ENCODE measurements at regions not wholly inside any gene's neighbourhood (a gene's known extent, or its start where the extent isn't known, plus 50 kb on each side); places are given as distances from the start of the nearest gene placed in this dataset.

DNA sequence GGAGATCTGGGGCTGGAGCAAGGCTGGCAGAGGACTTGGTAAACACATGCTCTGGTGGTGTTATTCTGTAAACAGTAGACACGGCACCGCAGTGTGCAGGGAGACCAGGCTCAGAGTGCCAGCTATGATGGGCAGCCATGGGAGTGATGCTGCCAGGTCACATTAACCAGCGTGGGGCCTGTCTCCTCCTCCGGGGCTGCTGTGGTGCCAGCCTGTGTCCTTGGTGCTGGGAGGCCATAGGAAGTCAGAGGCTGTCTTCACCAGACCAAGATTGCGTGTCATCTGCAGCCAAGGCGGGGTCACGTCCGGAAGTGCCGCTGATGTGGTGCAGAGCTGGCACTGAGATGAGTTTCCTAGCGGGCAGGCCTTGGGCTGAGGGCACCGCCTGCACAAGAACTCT, 236.0 kb downstream of the GLRX3 start:
- no peak for DNase-seq

- DNase-seq = no peak
Measured at GRCh38 chr10:130372866-130373265, 236.7 kb downstream of the GLRX3 start.

DNA sequence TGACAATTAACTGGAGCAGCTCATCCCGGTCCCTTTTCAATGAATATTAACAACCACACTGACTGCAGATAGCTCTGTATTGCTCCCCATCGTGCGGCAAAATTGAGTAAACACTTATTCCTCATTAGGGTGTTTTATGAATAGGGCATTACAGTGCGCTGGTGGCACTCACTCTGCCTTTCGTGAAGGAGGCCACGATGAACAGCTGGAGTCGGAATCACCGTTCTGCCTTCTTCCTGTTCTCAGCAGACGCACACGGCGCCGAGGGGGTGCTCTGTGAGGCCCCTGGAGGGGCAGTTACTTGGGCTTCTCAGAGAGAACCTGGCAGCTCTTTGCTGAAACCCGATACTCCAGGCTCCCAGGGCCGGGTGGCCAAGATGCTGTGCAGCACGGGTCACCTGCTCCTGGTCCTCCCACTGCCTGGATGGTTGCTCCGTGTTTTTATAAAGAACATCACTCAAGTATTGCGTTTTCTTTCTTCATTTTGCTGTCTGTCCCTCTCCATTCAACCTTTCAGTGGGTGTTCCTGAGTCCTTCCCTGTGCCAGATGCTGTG, 241.9 kb downstream of the GLRX3 start:
- no peak for DNase-seq

DNA sequence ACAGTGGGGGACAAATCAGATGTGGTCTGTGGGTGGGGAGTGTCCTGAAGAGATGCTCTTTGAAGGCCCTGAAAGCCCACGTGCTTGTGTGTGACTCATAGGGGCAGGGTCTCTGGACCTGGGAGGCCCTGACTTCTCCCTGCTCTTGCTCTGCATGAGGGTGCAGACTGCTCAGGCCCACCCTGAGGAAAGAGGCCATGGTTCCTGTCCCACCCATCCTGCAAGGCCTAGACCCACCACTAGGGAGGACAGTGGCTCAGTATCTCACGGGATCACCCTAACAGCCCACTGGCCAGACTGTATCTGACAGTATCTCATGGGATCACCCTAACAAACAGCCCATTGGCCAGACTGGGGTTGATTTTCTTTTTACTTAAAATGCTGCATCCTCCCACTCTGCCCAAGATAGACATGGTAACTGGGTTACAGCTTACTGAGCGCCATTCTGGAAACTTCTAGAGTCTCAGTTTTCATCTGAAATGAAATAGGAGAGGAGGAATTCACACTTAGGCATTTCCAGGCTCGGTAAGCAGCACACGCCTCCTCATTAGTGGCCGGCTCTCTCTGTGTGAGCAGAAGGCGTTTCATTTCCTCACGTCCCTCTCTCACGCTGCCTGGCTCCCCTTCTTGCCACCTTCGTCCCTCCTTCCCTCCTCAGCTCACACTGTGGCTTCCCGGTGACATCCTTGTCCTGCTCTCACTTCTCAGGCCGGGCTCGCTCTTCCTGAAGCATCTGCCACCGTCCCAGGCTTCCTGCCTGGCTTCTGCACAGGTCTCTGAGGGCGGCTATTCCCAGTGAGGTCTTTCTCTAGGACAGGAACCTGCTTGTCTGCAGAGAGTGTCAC, 242.6 kb downstream of the GLRX3 start:
- no peak for DNase-seq

GRCh38 chr10:130380056-130380455, 243.9 kb downstream of the GLRX3 start:
- no peak for DNase-seq

GRCh38 chr10:130382031-130382430, 245.8 kb downstream of the GLRX3 start:
- no peak for DNase-seq

DNA sequence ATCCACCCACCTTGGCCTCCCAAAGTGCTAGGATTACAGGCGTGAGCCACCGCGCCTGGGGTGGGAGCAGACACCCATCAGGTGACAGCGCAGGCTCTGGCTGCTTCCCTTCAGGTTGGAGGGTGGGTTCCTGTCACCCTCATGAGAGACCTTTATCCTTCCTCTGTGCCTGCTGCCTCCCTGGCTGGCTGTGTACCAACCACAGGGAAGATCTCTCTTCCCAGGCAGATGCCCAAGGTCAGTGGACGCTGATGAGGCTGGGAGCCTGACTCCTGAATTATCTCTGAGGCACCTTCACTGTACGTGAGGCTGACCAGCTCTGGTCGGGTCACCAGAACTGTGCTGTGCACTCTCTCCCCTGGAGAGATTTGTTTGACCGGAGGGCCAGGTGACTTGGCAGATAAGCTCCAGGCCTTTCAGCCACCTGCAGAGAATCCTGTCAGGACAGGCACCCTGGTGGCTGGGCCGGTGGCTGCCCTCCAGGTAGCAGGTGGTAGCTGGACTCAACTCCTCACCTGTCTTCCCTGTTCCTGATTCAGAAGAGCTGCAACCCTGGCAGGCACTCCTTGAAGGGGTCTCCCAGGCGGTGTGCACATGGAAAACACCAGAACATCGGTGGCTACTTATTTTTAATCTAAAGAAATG, 251.9 kb downstream of the GLRX3 start:
- DNase-seq = no peak

DNA sequence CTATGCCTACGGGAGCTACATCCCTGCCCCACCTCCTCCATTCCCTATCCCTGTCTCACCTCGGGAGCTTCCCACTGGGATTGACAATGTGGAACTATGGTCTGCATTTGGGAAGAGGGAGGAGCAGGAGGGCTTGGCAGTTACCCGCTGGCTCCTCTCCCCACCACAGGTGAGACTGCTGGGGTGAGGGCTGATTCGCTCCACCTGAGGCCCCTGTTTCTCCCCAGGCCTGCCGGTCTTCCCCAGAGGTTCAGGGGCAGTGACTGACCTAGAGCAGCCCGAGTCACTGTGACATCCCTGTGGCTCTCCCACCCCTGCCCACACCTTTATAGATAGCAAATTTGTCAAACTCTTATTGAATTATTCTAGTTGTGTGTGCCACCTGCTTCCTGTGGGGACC, 252.6 kb downstream of the GLRX3 start:
- no peak for DNase-seq

GRCh38 chr10:130389906-130390305, 253.7 kb downstream of the GLRX3 start:
- DNase-seq = no peak

- DNase-seq = no peak
Measured at GRCh38 chr10:130392031-130392430, 255.8 kb downstream of the GLRX3 start.

GRCh38 chr10:130393342-130393741, 257.2 kb downstream of the GLRX3 start:
- no peak for DNase-seq

DNA sequence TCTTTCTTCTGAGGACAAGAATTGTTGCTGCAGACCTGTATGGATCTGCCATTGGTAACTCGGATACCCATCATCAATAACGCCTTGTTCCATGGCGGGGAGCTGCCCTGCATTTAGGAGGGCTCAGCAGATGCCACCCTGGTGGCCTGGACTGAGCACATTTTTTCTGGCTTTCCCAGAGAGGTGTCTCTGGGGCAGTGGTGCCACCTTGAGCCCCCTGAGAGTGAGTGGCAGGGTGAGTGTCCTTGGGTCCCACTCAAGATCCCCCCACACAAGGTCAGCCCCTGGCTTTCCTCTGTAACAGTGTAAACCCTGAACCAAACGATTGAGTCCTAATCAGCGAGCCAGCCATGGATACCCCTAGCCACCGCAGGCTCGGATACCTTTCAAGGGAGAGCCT, 258.6 kb downstream of the GLRX3 start:
- DNase-seq = no peak

DNA sequence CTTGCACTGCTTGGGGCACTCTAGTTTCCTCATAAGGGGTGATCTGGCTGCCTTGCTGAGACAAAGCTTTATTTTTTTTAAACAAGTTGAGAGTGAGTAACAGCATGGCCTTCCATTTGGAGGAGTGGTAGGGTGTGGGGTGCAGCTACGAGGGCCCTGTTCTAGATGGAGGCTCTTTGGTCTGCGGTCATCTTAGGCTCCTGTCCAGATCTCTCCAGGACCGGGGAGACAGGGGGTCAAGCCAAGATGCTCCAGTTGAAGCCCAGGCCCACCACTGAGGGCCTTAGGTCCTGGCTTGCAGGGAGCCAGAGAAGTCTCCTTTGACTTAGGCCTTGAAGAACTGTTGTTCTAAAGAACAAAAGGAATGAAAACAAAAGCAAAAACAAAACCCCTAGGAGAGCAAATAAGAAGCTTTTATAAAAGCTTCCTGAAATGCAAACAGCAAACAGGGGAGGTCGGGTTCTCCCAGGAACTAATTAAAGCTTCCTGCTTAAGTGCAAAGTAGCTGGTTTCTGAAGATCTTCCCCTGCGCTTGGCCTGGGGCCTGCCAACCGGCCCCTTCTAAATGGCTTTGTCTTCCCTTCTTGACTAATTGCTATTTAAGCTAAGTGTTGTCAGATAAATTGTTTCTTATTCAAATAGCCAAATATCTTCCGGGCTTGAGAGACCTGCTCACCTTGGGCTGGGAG, 259.2 kb downstream of the GLRX3 start:
- DNase-seq = no peak

DNA sequence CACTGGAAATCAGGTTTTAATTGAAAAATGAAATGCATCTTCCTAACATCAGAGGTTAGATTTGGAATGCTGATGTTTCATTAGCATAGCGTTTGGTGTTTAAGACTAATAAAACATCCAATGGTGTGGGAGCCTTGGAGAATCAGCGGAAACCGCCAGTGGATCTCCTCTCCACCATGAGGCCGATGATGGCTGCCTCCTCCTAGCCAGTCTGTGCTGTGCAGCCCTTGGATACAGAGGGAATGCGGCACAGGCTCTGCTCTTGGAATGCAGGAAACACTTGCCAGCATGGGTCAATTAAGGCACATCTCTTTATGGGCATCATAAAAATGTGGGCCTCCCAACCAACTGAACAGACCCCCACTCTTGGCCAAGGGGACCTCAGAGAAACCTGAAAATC, 259.9 kb downstream of the GLRX3 start:
- no peak for DNase-seq

- DNase-seq = no peak
Measured at GRCh38 chr10:130398090-130398994, 262.2 kb downstream of the GLRX3 start.

- no peak for DNase-seq
Measured at GRCh38 chr10:130399425-130399950, 263.3 kb downstream of the GLRX3 start.

DNA sequence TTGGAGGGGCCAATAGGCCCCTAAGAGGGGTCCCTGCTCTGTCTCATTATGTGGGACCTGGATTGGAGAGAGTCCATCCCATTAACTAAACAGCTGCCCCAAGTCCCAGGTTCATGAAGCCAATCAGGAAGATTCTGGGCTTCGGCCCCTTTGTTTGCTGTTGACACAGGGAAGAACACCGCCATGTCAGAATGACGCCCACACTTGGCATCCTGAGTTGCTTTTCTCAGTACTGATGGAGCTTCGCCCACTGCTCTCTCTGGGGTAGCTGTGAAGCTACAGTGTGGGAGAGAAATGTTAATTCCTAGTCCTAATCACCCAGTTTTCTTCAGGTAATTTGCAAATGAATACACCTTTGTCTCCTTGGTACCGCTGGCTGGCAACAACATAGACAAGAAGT, 264.7 kb downstream of the GLRX3 start:
- DNase-seq = no peak

GRCh38 chr10:130401860-130402765, 265.9 kb downstream of the GLRX3 start:
- no peak for DNase-seq

GRCh38 chr10:130403153-130404075, 267.2 kb downstream of the GLRX3 start:
- no peak for DNase-seq

- no peak for DNase-seq
Measured at GRCh38 chr10:130404476-130405055, 268.4 kb downstream of the GLRX3 start.
